ENCODE measurements at regions not wholly inside any gene's neighbourhood (a gene's known extent, or its start where the extent isn't known, plus 50 kb on each side); places are given as distances from the start of the nearest gene placed in this dataset.
"Not testable (repeated sequence)": the region's sequence is repeated elsewhere in the genome, so short reads cannot be mapped to it uniquely, and the experiment has no call there.

- no peak overlapping the region for H3K9ac ChIP-seq (ENCODE audit: insufficient read depth, low read depth, low read length)
- no peaks in the 10 kb centered on the region for H3K4me1 ChIP-seq (ENCODE audit: insufficient read depth, low read length)
- CTCF ChIA-PET (ENCODE audit: low intra/inter-chr PET ratio, low total read pairs): no interaction called here
- POLR2A ChIA-PET: no interaction called here
- in situ Hi-C loops (cut with HindIII; ENCODE audit: extremely low pct_ligation_motif_present, low pct_unique_long_range_greater_than_20kb): no loop called here
- H3K36me3 ChIP-seq (replicated peaks in 1 of 2; ENCODE audit: control insufficient read depth in 1 of 2, insufficient read depth in 2 of 2, low read length in 2 of 2): no peaks in the 10 kb centered on the region
- intact Hi-C loops (cut with micrococcal nuclease; ENCODE audit: unreplicated experiment): no loop called here
- H3K79me2 ChIP-seq (ENCODE audit: insufficient read depth, low read length): no peaks in the 10 kb centered on the region
- peaks cover 9% of the 10 kb centered on the region; the same call in 1 of the 2 replicates for H3K9me3 ChIP-seq (ENCODE audit: low read length)
- TF ChIP-seq ZNF383 (CRISPR knock-in tag; IDR thresholded peaks at IDR 0.05; ENCODE audit: borderline replicate concordance): no peak
- no peak for TF ChIP-seq TOE1 (CRISPR knock-in tag; IDR thresholded peaks at IDR 0.05)
- no peak for TF ChIP-seq HINFP (CRISPR knock-in tag; IDR thresholded peaks at IDR 0.05; ENCODE audit: low read depth)
- TF ChIP-seq MAFF (IDR thresholded peaks at IDR 0.05; ENCODE audit: low read depth, low read length): peak; percentile 64; the same call in 1 of the 2 replicates
- TF ChIP-seq ZNF292 (CRISPR knock-in tag; IDR thresholded peaks at IDR 0.05; ENCODE audit: borderline replicate concordance, low read depth): no peak
- TF ChIP-seq GLMP (CRISPR knock-in tag; IDR thresholded peaks at IDR 0.05; ENCODE audit: borderline replicate concordance): no peak
- TF ChIP-seq ARID3A (IDR thresholded peaks at IDR 0.05; ENCODE audit: low read depth, low read length): no peak
- TF ChIP-seq ZFP37 (CRISPR knock-in tag; IDR thresholded peaks at IDR 0.05; ENCODE audit: borderline replicate concordance): no peak
- no peak for TF ChIP-seq SOX5 (CRISPR knock-in tag; IDR thresholded peaks at IDR 0.05; ENCODE audit: borderline replicate concordance)
- TF ChIP-seq ZNF34 (CRISPR knock-in tag; IDR thresholded peaks at IDR 0.05; ENCODE audit: borderline replicate concordance): no peak
- peak; percentile 62 to 81 for TF ChIP-seq MAFK (conservative IDR thresholded peaks at IDR 0.05 in 1 of 2, IDR thresholded peaks at IDR 0.05 in 1 of 2; ENCODE audit: low read length in 2 of 2)
- TF ChIP-seq RAD21 (CRISPR knock-in tag; IDR thresholded peaks at IDR 0.05): no peak
- TF ChIP-seq BCL6 (CRISPR knock-in tag; IDR thresholded peaks at IDR 0.05): no peak
- H2AFZ ChIP-seq (ENCODE audit: low read length): no peak overlapping the region
- no TSS peak for BruUV-seq (replicated peaks)
- no peak overlapping the region for H3K4me2 ChIP-seq (ENCODE audit: low read depth, low read length)
- no peak overlapping the region for H3K27ac ChIP-seq (ENCODE audit: extremely low read length, insufficient read depth, low read length)
- H4K20me1 ChIP-seq (ENCODE audit: insufficient read depth, low read length): no peaks in the 10 kb centered on the region
- no peaks in the 10 kb centered on the region for H3K27me3 ChIP-seq (ENCODE audit: control insufficient read depth in 1 of 2, insufficient read depth in 2 of 2, low read length in 2 of 2)
- FAIRE-seq: no peak
- no peak overlapping the region for H3K4me3 ChIP-seq (replicated peaks in 1 of 3; ENCODE audit: insufficient read depth in 1 of 3, low read depth in 2 of 3, low read length in 3 of 3)
- ATAC-seq: no peak
- WGBS (ENCODE audit: low lambda C conversion rate): 0% methylated on average over 1 of the region's 1 CpG
- DNase-seq (ENCODE audit: low spot score): no peak
Observed at GRCh38 chr6:160818934-160819333, 116.9 kb downstream of the PLG start.

GRCh38 chr6:160820661-160821060, 118.6 kb downstream of the PLG start:
- H2AFZ ChIP-seq (ENCODE audit: low read length); in situ Hi-C loops (cut with HindIII; ENCODE audit: extremely low pct_ligation_motif_present, low pct_unique_long_range_greater_than_20kb); H3K79me2 ChIP-seq (ENCODE audit: insufficient read depth, low read length); H3K4me3 ChIP-seq (replicated peaks in 1 of 3; ENCODE audit: insufficient read depth in 1 of 3, low read depth in 2 of 3, low read length in 3 of 3); H3K27me3 ChIP-seq (ENCODE audit: control insufficient read depth in 1 of 2, insufficient read depth in 2 of 2, low read length in 2 of 2); H4K20me1 ChIP-seq (ENCODE audit: insufficient read depth, low read length); H3K4me1 ChIP-seq (ENCODE audit: insufficient read depth, low read length); FAIRE-seq; POLR2A ChIA-PET; H3K36me3 ChIP-seq (replicated peaks in 1 of 2; ENCODE audit: control insufficient read depth in 1 of 2, insufficient read depth in 2 of 2, low read length in 2 of 2); H3K9ac ChIP-seq (ENCODE audit: insufficient read depth, low read depth, low read length); ATAC-seq; H3K27ac ChIP-seq (ENCODE audit: extremely low read length, insufficient read depth, low read length); intact Hi-C loops (cut with micrococcal nuclease; ENCODE audit: unreplicated experiment); BruUV-seq (replicated peaks); H3K9me3 ChIP-seq (ENCODE audit: low read length); CTCF ChIA-PET (ENCODE audit: low intra/inter-chr PET ratio, low total read pairs); DNase-seq (ENCODE audit: low spot score); H3K4me2 ChIP-seq (ENCODE audit: low read depth, low read length): not testable (repeated sequence)
- WGBS (ENCODE audit: low lambda C conversion rate): 31% methylated on average over 8 of the region's 8 CpGs

Measured in HepG2 (cell line).